ENCODE measurements at regions not wholly inside any gene's neighbourhood (a gene's known extent, or its start where the extent isn't known, plus 50 kb on each side); places are given as distances from the start of the nearest gene placed in this dataset.

- TF ChIP-seq CTCF (conservative IDR thresholded peaks at IDR 0.05 in 1 of 2, IDR thresholded peaks at IDR 0.05 in 1 of 2; ENCODE audit: extremely low read depth in 1 of 2, insufficient read depth in 1 of 2, low read depth in 1 of 2, low read length in 2 of 2) (no peak), EZH2 (IDR thresholded peaks at IDR 0.05; ENCODE audit: borderline replicate concordance, low read length) (no peak)
Measured at GRCh38 chr7:81162771-81163525, 244.1 kb upstream of the SEMA3C start.
